IPS DF 6.9 (cell line): ENCODE measurements at regions not wholly inside any gene's neighbourhood (a gene's known extent, or its start where the extent isn't known, plus 50 kb on each side); places are given as distances from the start of the nearest gene placed in this dataset.

Experiments
- DNase-seq: peaks from one replicate; pipeline ENCODE4 v3.0.0-alpha.2; 2013; ENCODE audit warnings: low read depth, low spot score
- H3K27ac ChIP-seq: one replicate; pipeline ENCODE4 v1.5.1; 2013; ENCODE audit warnings: low read length, control low read depth
- H3K27me3 ChIP-seq: 2 replicates; pipeline ENCODE4 v1.6.1; 2013; ENCODE audit warnings: mild to moderate bottlenecking, low read length; ENCODE audit not compliant: control insufficient read depth, insufficient read depth
- H3K36me3 ChIP-seq: 2 replicates; pipeline ENCODE4 v1.6.1; 2013; ENCODE audit warnings: low read length; ENCODE audit not compliant: control insufficient read depth, insufficient read depth
- H3K4me1 ChIP-seq: 2 replicates; pipeline ENCODE4 v1.6.1; 2013; ENCODE audit warnings: low read length; ENCODE audit not compliant: control insufficient read depth, insufficient read depth
- H3K4me3 ChIP-seq: 2 replicates; pipeline ENCODE4 v1.5.1; 2013; ENCODE audit warnings: mild to moderate bottlenecking, low read length
- H3K9me3 ChIP-seq: 2 replicates; pipeline ENCODE4 v1.6.1; 2013; ENCODE audit warnings: low read length, inconsistent platforms; ENCODE audit not compliant: control insufficient read depth, insufficient read depth
- WGBS: extraction: QIAGEN DNeasy Blood & Tissue Kit; methylation state at CpG from one replicate; pipeline ENCODE4 v1.1.7; 2013; ENCODE audit warnings: mixed read lengths, missing lambda C conversion rate; ENCODE audit not compliant: insufficient read length, insufficient coverage; 5-methylcytosine and 5-hydroxymethylcytosine counted together

- H3K4me3 ChIP-seq = no peak overlapping the region
- H3K4me1 ChIP-seq = no peaks in the 10 kb centered on the region
- no peaks in the 10 kb centered on the region for H3K27me3 ChIP-seq
- no peak overlapping the region for H3K27ac ChIP-seq
- no peaks in the 10 kb centered on the region for H3K9me3 ChIP-seq
- H3K36me3 ChIP-seq = no peaks in the 10 kb centered on the region
- WGBS = no CpG with 5 or more reads among the region's 27 CpGs
- DNase-seq = no peak
Measured at GRCh38 chr6:209432-210103, 82.7 kb upstream of the DUSP22 start.

- H3K27me3 ChIP-seq = no peaks in the 10 kb centered on the region
- no peak overlapping the region for H3K27ac ChIP-seq
- H3K4me3 ChIP-seq = no peak overlapping the region
- H3K9me3 ChIP-seq = no peaks in the 10 kb centered on the region
- H3K4me1 ChIP-seq = no peaks in the 10 kb centered on the region
- H3K36me3 ChIP-seq = no peaks in the 10 kb centered on the region
- DNase-seq = no peak
- WGBS = no CpG with 5 or more reads among the region's 7 CpGs
Measured at GRCh38 chr6:210104-210456, 82.2 kb upstream of the DUSP22 start.

- Histone ChIP-seq H3K27me3 (no peaks in the 10 kb centered on the region), H3K4me3 (no peak overlapping the region), H3K4me1 (no peaks in the 10 kb centered on the region), H3K36me3 (no peaks in the 10 kb centered on the region), H3K27ac (no peak overlapping the region), H3K9me3 (no peaks in the 10 kb centered on the region)
- no CpG with 5 or more reads among the region's 13 CpGs for WGBS
- DNase-seq = no peak
Measured at GRCh38 chr6:210778-211374, 81.4 kb upstream of the DUSP22 start.

- no peak overlapping the region for H3K4me3 ChIP-seq
- H3K27me3 ChIP-seq = no peaks in the 10 kb centered on the region
- H3K9me3 ChIP-seq = no peaks in the 10 kb centered on the region
- no peaks in the 10 kb centered on the region for H3K36me3 ChIP-seq
- no peak overlapping the region for H3K27ac ChIP-seq
- no CpG with 5 or more reads among the region's 10 CpGs for WGBS
- H3K4me1 ChIP-seq = no peaks in the 10 kb centered on the region
- DNase-seq = no peak
Measured at GRCh38 chr6:211871-212497, 80.3 kb upstream of the DUSP22 start.

- Histone ChIP-seq H3K4me1 (no peaks in the 10 kb centered on the region), H3K9me3 (no peaks in the 10 kb centered on the region), H3K27ac (no peak overlapping the region), H3K36me3 (no peaks in the 10 kb centered on the region), H3K27me3 (no peaks in the 10 kb centered on the region), H3K4me3 (no peak overlapping the region)
- WGBS = no CpG with 5 or more reads among the region's 4 CpGs
- DNase-seq = no peak
Measured at GRCh38 chr6:213284-213683, 79.0 kb upstream of the DUSP22 start.

- WGBS = no CpG with 5 or more reads among the region's 5 CpGs
- H3K36me3 ChIP-seq = no peaks in the 10 kb centered on the region
- H3K9me3 ChIP-seq = no peaks in the 10 kb centered on the region
- DNase-seq = no peak
- no peaks in the 10 kb centered on the region for H3K4me1 ChIP-seq
- no peak overlapping the region for H3K4me3 ChIP-seq
- no peaks in the 10 kb centered on the region for H3K27me3 ChIP-seq
- no peak overlapping the region for H3K27ac ChIP-seq
Measured at GRCh38 chr6:214428-214827, 77.9 kb upstream of the DUSP22 start.

GRCh38 chr6:215335-216034 is 76.8 kb upstream of the DUSP22 start:
- Histone ChIP-seq H3K4me1 (no peaks in the 10 kb centered on the region), H3K27me3 (no peaks in the 10 kb centered on the region), H3K27ac (no peak overlapping the region), H3K4me3 (no peak overlapping the region), H3K9me3 (no peaks in the 10 kb centered on the region), H3K36me3 (no peaks in the 10 kb centered on the region)
- WGBS = no CpG with 5 or more reads among the region's 11 CpGs
- DNase-seq = no peak

GRCh38 chr6:217048-217659 is 75.1 kb upstream of the DUSP22 start:
- Histone ChIP-seq H3K27ac (no peak overlapping the region), H3K36me3 (no peaks in the 10 kb centered on the region), H3K9me3 (no peaks in the 10 kb centered on the region), H3K27me3 (no peaks in the 10 kb centered on the region), H3K4me3 (no peak overlapping the region), H3K4me1 (peaks cover 4% of the 10 kb centered on the region)
- peak; percentile 48 for DNase-seq
- WGBS = no CpG with 5 or more reads among the region's 12 CpGs

GRCh38 chr6:218153-219018 is 73.9 kb upstream of the DUSP22 start:
- Histone ChIP-seq H3K9me3 (no peaks in the 10 kb centered on the region), H3K4me3 (no peak overlapping the region), H3K27me3 (no peaks in the 10 kb centered on the region), H3K27ac (no peak overlapping the region), H3K4me1 (peaks cover 4% of the 10 kb centered on the region), H3K36me3 (no peaks in the 10 kb centered on the region)
- no CpG with 5 or more reads among the region's 22 CpGs for WGBS
- DNase-seq = no peak
